D721Med (cell line): ENCODE measurements at regions not wholly inside any gene's neighbourhood (a gene's known extent, or its start where the extent isn't known, plus 50 kb on each side); places are given as distances from the start of the nearest gene placed in this dataset.

Experiments used
- DNase-seq: peaks from one replicate; pipeline ENCODE4 v3.0.0; 2011; ENCODE audit warnings: low spot score; ENCODE audit not compliant: insufficient read length
- FAIRE-seq: peaks from 2 replicates; lab custom pipeline; 2011; peaks lifted over from hg19 to GRCh38; lab: Jason Lieb, UNC
- CTCF ChIP-seq: IDR thresholded peaks from 2 replicates; pipeline ENCODE4 v1.5.1; 2012; ENCODE audit warnings: mild to moderate bottlenecking, control low read depth; ENCODE audit not compliant: insufficient read depth; ENCODE audit errors: missing control alignments

GRCh38 chr5:104178829-104179456 is 616.4 kb upstream of the NUDT12 start:
- peak; percentile 27 for TF ChIP-seq CTCF
- FAIRE-seq (no peak), DNase-seq (no peak)

DNA sequence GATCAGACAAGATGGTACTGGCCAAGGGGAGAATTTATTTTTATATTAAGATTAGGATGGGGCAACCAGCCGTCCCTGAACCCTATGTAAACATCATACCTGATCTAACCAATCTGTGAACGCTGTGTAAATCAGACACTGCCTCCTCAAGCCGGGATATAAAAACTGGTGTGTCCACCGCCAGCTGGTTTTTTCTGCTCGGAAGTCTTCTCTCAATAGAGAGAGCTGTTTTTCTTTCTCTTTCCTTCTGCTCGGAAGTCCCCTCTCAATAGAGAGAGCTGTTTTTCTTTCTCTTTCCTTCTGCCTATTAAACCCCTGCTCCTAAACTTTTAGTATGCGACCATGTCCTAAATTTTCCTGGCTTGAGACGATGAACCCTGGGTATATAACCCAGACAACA is 615.5 kb upstream of the NUDT12 start:
- no peak for FAIRE-seq
- TF ChIP-seq CTCF, result no peak

GRCh38 chr5:104177651-104178050 is 615.1 kb upstream of the NUDT12 start:
- FAIRE-seq (no peak), DNase-seq (no peak)
- no peak for TF ChIP-seq CTCF

More for the DNA sequence above, 615.5 kb upstream of the NUDT12 start:
- DNase-seq, result no peak

DNA sequence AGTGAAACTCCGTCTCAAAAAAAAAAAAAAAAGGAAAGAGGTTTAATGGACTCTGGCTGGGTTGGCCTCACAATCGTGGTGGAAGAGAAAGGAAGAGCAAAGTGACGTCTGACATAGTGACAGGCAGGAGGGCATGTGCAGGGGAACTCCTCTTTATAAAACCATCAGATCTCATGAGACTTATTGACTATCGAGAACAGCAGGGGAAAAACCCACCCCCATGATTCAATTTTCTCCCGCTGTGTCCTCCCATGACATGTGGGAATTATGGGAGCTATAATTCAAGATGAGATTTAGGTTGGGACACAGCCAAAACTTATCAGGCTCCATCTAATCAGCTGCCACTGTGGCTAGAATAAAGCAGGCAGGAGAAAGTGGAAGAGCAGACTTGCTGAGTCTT is 610.4 kb upstream of the NUDT12 start:
- no peak for TF ChIP-seq CTCF
- no peak for FAIRE-seq
- no peak for DNase-seq

- no peak for DNase-seq
- TF ChIP-seq CTCF, result no peak
- FAIRE-seq, result peak; percentile 6
Observed at GRCh38 chr5:104171958-104172690, 609.5 kb upstream of the NUDT12 start.

GRCh38 chr5:104170926-104171325 is 608.3 kb upstream of the NUDT12 start:
- no peak for FAIRE-seq
- TF ChIP-seq CTCF, result no peak
- DNase-seq, result no peak

GRCh38 chr5:104146652-104147051 is 584.1 kb upstream of the NUDT12 start:
- TF ChIP-seq CTCF, result no peak
- DNase-seq, result no peak
- no peak for FAIRE-seq
